CD4-positive, alpha-beta T cell treated with Interferon alpha-2 for 1 hour (primary cell): ENCODE measurements at regions not wholly inside any gene's neighbourhood (a gene's known extent, or its start where the extent isn't known, plus 50 kb on each side); places are given as distances from the start of the nearest gene placed in this dataset.

Experiments
- DNase-seq, 2 donors: peaks; one replicate each; pipeline ENCODE4 v3.0.0-alpha.2; 2020 to 2022

DNA sequence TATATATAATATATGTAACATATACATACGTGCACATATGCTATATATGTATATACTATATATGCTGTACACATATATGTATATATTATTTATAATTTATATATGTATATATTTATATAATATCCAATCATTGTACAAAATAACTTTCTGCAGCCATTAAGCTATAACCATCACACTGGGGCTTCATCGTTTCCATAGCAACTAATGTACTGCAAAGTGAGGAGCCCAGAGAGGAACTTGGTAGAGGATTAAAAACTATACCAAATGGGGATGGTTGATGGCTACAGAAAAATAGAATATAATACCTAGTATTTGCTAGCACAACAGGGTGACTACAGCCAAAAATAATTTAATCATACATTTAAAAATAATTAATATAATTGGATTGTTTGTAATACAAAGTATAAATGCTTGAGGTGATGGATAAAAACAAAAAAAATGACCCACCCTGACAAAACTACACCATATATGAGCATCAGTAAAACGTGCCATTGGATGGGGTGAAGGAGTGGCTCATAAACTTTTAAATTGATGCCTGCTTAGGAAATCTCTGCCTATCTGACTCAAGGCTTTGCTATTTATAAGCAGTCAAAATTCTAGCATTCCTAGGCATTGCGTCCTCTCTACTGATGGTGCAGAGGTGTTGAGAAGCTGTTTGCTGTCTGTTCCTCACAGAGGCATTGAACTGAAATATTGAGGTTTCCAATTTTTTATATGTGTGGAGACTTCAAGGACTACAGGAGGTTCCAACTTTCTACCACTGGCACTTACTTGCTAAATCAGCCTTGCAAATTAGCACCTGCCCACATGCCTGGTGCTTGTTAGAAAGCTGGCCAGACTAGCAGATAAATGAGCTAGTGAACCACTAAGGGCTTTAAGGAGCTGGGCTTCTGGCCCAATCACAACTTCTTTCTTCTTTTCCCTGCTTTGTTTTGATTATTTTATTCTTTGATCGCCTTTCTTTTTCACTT is 190.1 kb downstream of the SCP2D1 start:
- DNase-seq, result no peak

DNA sequence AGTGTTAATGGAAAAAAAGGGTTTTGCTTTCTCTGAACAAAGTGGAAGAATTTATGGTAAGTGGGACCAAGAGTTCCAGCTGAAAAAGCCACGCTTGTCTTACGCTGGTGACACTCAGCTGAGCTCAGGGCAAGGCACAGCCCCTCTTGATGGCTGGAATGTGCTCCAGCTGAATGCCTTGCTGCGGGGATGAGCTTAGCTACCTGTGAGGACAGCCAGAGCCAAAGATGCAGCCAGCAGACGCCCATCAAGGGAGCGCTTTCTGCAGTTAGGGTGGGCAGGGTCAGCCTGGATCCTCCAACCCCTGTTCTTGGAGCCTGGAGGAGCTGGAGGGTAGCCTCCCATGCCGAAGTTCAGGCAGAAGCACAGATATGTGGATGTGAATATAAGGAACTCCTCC is 191.4 kb downstream of the SCP2D1 start:
- DNase-seq, result no peak

DNA sequence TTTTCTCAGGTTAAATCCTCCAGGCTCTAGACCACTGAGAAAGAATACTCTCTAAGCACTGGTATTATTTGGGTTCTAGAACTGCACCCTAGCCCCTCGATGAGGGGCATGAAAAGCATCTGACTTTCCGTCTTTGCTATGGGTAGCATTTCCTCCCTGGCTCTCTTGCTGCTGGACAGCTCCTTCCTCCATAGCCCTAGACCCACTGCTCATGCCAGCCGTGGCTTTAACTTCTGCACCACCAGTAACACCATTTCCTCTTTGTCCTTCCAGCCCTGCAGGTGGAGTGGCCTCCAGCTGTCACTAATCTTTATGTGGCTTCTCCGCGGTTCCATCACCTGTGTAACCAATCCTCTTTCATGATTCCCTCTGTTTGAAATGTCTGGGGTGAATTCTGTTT is 194.9 kb downstream of the SCP2D1 start:
- DNase-seq, result no peak

DNA sequence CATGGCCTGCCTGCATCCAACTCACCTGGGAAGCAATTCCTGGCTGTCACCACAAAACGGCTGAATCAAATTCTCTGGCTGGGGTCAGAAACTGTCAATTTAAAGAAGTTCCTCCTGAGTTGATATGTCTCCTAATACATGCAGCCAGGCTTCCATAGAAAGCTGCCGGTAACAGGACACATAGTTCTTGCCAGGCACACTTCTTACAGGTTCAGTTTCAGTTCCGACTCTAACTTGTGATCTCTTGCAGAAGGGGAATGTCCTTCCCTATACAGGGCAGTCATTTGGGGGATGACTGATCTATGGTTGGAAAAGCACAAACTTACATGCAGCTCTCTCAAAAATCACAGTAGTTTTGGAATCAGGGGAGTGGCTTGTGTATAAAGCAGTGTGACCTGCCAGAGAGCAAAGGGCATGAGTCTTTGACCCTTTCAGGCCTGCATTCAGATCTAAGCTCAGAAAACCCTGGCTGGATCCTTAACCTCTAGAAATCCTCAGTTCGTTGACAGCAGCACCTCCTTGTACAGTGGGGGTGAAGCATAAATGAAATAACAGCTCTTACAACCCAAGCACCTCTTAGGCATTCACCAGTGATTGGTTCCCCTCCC is 195.6 kb downstream of the SCP2D1 start:
- DNase-seq, result no peak

DNA sequence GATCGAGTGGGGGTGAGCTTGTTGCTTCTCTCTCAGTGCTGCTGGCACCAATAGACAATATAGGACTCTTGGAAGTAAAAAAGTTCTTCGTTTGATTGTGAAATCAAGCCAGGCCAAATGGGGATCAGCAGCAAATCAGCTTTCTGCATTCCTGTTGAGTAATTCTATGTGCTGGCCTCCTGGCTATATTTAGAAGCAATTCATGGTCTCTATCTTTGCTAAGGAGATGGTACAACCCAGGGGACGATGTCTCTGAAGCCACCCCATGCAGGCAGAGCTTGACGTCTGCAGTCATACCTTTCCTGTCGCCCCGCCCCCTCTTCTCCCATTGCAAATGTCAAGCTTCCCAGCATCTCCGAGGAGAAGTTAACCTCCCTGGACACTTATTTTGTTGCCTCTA is 199.1 kb downstream of the SCP2D1 start:
- no peak for DNase-seq

DNA sequence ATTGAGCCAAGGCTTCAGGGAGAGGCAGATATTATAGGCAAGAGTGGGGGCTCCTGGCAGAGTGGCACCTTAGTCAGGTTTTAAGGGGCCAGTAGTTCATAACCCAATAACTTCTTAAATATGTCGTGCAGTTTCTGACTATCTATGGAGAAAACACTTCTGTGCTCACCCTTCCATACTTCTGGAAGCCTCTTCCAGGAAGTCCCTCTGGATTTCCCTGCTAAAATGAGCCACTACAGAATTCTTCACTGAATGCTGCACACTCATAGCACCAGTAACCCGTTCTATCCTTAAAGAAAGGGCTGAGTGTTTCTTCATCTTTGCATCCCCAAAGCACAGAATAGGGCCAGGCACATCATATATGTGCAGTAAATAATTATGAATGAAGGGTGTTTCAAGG is 198.5 kb upstream of the SLC24A3 start:
- no peak for DNase-seq

DNA sequence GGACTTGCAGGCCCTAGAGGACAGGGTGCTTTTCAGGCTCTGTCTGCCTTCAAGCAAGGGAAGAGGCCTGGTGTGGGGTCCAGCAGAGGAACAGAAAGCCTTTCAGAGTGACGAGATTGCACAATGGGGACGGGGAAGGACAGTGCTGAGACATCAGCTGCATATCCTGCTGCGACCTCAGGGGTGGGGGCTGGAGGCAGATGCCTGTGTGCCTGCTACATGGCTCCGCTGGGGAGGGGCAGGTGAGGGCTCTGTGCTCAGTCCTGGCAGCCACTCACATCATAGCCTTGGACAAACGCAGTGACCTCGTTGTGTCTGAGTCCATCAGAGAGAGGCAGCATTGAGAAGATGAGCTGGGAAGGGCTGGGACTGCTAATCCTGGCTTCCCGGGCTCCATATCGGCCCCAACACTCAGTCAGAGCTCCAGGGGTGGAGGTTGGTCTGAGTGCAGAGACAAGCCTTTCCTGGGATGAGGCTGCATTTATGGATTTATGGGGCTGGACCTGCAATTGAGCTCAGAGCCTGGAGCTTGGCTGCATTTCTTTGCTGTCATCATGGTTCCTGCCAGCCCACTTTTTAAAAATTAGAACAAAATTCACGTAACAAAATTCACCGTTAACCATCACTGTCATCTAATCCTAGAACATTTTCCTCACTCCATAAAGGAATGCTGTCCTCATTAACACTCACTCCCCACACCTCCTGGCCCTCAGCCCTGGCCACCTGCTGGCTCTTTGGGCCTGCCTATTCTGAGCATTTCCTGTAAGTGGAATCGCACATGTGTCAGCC is 196.9 kb upstream of the SLC24A3 start:
- DNase-seq, result no peak

DNA sequence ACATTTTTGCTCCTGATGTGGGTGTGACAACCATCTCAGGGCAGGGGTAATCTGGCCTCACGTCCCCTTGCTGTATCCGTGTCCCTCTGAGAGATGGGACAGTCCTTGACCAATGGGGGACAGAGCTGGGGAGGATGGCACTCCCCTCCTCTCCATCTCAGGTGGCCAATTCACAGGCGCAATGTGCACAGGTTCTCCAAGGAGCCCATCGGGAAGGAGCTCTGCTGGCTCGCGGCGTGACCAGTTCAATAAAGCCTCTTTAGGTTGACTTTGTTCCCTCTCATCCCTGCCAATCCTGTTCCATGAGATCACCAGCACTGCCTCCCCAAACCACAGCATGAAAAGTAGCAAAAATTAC is 196.3 kb upstream of the SLC24A3 start:
- no peak for DNase-seq

DNA sequence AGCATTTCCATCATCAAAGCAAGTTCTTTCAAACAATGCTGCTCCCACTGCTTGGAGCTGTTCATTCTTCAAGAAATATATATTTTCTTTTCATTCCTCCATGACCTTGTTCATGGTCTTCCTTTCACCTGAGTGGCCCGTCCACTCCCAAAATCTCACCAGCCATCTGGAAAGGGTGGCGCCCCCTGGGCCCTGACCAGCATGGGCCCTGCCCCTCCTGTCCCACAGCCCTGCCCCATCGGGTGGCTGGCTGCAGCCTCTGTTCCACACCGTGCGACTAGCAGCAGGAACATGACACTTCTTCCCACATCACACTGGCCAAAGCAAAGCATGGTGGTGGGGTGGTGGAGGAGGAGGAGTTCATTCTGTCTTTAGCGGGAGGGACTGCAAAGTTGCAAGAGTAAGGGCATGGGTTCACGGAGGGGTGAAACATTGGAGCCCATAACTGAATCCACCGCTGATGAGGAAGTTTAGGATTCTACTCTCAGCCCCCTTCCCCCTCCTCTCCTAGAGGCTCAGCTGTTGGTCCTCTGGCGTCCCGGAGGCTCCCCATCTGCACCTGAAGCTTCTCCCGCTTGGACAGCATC is 195.2 kb upstream of the SLC24A3 start:
- no peak for DNase-seq

DNA sequence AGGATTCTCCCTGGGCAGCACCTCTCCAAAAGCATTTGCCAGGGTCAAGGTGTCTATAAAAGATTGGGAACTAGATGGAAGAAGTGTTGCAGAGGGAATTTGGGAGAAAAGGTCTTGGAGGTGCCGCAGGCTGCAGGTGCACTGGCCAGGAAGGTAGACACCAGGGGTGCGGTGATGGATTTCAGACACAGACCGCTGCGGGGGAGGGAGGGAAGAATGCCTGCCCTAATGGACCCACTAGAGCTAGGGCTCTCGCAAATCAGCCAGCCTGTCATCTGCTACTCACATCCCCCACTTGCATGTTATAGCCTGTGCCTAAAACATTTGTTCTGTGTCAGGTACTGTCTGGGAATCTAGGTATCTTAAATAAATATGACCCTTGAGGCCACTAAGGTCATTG is 193.6 kb upstream of the SLC24A3 start:
- no peak for DNase-seq

DNA sequence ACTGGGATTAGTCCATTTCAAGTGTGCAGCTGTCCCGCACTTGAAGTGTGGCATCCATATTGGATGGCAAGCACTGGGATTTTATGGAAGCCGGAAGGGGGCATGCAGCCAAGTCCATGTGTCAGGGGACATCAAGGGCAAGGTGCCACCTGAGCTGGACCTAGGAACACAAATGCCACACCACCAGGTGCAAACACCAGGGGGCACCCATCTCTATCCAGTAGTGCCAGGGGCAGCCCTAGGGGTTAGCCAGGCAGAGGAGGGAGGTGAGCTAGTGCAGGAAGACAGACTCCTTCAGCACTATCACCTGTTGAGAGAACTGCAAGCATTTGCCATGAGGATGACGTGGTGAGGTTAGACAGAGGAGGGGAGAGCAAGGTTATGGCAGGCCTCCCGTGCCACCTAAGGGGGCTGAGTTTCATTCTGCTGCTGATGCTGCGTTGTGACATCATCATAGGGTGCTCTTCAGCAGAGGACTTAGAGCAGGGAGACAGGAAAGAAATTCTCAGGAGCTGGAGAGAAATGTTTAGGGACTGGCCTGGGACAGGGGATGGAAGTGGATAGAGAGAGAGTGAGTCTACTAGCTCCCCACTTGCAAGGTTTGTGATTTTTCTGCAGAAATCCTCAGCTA is 192.6 kb upstream of the SLC24A3 start:
- DNase-seq, result no peak

DNA sequence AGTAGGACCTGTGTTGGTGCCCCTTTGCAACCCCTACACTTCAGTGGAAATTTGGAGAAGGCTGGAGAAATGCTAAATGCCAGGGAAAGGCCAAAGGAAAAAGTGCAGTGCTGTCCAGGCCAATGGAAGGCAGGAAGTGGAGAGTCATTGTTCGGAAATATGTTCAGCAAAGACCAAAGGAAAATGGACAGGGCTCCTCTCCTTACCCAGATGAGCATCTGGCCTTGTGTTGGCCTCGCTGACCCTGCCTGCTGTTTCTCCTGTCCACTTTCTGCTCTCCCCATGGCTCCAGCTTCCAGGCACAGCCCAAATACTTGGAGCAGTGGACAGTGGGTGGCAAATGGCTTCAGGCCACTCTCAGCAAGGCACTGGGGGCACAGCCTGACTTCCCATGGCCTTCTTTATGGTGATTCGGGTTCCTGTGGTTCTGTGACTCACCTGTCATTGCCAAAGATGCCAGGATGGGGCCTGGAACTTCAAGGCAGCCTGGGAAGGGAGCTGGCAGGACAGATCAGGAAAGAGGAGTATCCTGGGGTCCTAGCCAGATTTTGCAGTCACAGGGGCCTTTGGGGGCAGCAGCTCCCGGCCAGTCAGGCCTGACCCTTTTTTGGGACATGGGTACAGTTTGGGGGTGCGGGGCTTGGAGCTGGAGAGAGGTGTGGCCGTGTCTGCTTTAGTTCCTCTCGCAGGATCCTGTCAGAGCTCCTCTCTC is 190.9 kb upstream of the SLC24A3 start:
- DNase-seq, result no peak

DNA sequence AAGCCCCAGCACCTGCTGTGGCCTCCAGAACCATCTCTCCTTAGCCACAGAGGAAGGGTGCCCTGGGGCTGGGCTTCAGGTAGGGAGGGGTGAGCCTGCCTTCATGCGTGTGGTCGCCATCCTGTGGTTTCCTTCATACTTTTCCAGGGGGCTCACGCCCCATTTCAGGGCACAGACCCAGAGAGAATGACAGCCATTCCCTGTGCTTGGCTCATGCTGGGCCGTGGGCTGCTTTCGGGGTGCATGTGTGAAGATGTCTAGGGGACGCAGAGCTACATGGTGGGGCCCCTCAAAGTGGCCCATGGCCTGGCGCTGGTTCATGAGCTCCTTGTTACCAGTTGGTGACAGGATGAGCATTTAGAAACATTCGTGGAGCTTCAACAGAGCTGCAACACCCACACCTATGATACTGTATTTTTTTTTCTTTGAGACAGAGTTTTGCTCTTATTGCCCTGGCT is 190.3 kb upstream of the SLC24A3 start:
- no peak for DNase-seq

DNA sequence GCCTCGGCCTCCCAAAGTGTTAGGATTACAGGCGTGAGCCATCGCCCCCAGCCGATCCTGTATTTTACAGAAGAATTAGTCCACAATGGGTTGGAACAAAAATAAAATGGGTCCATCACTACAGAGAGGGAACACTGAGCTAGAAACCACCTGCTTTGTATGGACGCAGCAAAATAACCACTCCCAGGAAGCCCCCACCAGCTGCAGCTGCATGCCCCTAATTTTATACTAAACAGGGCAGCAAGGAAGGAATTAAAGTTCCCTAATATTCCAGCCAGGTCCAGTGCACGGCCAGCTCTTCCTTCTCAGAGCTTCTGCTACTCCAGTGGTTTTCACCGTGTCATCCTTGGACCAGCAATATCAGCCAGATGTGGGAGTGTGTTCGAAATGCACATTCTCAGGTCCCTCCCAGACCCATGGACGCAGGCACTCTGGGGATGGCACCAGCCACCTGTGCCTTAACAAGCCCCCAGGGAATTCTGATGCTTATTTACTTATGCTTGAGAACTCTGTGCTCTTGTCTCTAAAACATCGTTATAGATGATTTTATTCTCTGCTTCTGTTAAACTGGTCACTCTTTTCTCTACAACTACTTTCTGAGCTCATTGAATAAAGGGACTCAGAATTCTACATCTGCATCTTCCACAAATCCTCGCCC is 189.5 kb upstream of the SLC24A3 start:
- no peak for DNase-seq

DNA sequence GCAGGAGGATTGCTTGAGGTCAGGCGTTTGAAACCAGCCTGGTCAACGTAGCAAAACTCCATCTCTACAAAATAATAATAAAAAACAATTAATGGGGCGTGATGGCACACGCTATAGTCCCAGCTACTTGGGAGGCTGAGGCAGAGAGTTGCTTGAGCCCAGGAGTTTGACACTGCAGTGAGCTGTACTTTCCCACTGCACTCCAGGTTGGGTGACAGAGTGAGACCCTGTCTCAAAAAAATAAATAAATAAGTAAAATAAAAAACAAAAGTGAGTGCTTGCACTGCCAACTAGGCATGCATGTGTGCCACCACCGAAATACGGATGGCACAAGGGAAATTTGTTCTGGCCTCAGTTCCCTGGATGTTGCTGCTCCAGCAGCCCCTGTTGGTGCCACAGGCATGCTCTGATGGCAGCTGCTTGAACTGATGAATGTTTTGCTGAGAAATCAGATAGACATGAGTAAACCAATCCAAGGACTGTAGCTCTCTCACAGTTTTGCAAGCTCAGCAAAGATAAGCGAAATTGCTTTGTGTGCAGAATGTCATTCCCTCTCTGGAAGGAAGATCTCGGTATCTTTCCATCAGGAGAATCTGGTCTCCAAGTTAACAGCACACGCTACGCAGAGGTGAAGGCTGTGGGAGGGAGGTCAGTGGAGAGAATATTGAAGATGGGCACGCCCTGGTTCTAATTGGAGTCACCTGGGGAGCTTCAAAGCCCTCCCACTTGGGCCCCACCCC is 188.0 kb upstream of the SLC24A3 start:
- no peak for DNase-seq

DNA sequence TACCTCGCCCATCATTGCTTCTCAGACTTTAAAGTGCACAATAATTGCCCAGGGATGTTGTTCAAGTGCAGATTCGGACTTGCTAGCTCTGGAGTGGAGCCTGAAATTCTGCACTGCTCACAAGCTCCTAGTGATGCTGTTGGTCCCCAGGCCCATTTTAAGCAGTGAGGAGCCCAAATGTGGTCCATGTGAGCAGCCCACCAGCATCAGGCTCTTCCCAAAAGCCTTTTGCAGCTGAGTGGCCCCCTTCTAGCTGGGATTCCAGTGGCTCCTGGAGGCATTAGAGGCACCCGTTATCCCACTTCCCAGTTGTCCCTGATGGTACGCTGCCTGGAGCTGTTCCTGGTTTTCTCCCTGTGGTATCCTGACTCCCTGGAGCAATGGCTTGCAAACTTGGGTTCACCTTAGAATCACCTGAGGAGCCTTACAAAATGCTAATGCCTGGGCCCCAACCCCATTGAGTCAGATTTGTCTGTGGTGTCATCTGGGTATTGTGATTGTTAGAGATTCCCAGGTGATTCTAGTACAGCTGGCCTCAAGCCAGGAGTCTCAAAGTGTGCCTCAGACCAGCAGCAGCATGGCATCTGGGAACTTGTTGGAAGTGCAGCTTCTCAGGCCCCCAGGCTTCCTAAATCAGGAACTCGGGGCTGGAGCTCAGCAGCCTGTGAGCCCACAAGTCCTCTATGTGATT is 186.9 kb upstream of the SLC24A3 start:
- no peak for DNase-seq

DNA sequence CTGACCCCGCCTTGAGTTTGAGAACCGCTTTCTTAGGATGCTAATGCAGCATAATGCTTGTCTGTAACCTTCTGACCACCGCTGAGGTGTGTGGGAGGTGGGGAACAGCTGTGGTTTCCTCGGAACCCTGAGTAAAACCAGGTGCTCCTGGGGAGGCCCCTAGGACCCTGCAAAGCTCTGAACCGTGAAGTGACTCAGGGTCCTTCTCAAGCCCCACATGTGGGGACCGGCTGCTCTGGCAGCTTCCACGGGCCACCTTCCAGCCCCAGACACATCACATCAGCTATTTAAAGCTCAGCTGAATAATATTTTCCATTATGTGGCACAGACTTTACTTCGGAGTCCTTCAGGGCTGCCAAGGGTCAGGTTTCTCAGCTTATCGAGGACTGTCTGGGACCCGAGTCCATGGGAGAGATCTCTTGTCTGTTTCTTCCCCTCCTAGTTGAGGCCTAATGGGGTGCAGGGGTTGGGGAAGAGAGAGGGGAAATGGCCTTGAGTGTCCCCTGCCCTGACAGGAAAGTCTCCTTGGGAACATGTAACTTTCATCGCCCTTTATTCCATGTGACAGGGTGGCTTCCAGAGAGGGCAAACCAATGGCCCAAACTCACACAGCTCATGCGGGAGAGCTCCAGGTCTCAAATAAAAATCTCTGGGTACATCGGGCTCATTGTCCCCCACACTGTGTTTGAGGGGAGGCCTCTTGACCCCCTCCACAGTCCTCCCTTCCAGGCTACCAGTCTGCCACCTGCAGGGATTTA is 186.1 kb upstream of the SLC24A3 start:
- DNase-seq, result no peak

DNA sequence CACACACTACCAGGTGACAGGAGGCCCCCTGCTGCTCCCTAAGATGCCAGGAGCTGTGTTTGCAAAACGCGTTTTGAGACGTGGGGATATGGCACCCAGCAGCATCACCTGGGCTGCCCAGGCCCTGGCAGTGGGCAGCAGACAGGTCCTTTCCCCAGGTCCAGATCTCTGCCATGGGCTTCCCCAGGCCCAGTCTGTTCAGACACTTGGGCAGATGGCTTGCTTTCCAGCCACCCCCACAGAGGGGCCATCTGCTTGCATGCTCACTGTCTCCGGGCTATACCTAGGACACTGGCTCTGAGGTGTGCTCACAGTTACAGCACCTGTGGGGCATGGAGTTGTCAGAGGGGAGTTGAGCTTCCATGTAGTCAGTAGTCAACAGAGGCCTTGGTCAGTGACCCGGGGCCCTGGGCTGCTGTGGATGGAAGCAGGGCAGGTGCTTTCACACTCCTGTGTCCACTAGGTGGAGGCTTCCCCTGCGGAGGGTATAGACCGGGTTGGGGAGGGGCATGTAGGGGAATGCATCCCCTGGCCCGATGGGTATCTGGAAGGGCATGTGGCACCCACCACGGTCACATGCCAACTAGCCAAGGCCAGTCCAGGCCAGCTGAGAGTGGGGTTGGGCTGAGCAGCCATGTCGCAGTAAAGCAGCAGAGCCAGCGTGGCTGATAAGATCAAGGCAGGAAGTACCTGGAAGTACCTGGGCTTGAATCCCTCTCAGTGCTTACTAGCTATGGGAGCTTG is 185.4 kb upstream of the SLC24A3 start:
- no peak for DNase-seq

DNA sequence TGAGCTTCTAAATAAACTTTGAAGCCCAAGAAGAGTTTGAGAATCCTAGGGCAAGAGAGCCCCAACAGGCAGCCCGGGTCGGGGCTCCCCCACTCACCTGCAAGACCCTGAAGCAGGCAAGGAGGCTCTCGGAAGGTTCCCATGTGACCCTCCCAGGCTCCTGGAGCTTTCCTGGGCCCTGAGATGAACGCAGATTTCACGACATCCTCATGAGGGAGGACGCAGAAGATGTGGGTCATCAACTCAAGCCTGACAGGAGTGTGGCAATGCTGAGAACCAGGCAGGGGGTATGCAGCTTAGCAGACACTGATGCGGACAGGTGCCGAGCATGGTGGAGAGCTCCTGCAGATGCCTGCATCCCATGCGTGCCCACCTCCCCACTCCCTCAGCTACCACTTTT is 184.5 kb upstream of the SLC24A3 start:
- no peak for DNase-seq
